ENCODE measurements at regions not wholly inside any gene's neighbourhood (a gene's known extent, or its start where the extent isn't known, plus 50 kb on each side); places are given as distances from the start of the nearest gene placed in this dataset.
"Not testable (repeated sequence)": the region's sequence is repeated elsewhere in the genome, so short reads cannot be mapped to it uniquely, and the experiment has no call there.

DNA sequence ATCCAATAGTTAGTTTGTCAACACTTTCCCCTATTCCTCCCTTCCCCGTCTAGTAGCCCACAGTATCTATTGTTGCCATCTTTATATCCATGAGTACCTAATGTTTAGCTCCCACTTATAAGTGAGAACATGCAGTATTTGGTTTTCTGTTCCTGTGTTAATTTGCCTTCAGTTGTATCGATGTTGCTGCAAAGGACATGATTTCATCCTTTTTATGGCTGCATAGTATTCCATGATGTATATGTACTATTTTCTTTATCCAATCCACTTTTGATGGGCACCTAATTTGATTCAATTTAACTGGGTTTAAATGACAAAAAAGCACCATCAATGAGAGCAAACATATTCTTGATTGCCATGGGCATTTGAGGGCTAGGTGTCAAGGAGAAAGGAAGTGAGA is 321.5 kb upstream of the TBX18 start:
- DNase-seq (ENCODE audit: low read depth in 3 of 3): no peak

DNA sequence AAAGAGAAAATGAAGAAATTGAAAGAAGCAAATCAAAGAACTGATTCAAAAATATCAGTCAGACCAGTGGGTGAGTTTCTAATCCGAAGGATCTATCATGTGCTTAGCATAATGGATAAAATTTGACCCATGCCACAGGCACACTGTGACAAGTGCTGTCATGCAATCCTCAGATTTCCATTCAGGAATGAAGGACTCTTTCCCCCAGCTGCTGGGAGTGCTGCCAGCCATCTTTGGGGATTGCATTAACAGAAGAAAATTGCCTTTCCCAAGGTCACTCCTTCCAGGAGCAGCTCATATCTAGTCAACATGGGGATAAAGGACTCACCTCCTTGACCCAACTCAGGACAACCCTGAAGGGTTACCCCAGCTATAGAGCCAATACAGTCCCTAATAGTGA is 316.7 kb upstream of the TBX18 start:
- no peak for DNase-seq (ENCODE audit: low read depth in 3 of 3)

DNA sequence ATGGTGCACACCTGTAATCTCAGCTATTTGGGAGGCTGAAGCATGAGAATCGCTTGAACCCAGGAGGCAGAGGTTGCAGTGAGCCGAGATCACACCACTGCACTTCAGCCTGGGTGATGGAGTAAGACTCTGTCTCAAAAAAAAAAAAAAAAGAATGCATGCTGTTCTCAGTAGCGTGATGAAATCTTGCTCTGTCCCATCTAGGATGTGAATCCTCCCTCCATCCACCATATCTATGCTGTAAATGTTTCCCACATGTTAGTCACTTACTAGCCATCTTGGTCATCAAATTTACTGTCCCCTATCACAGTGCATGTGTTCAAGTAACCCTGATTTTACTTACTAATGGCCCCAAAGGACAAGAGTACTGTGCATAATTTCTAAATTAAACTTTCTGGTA is 315.4 kb upstream of the TBX18 start:
- no peak for DNase-seq (ENCODE audit: low read depth in 3 of 3)

DNA sequence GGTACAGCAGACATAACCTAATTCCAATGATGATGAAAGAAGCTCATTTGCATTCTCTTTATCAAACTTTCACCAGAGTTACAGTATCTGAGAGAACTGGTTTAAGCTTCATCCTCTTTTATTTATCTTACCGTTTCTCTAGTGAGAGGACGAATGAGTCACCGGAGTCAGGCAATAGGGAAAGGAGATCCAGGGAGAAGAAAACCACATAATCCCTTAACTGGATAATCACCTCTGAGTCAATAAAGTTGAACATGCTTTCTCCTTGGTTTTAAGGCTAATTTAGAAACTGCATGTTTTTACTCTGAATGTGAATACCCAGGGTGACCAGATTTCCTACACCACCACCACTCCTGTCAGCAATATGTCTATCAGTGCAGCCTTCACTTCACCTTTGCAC is 313.7 kb upstream of the TBX18 start:
- no peak for DNase-seq (ENCODE audit: low read depth in 3 of 3)

DNA sequence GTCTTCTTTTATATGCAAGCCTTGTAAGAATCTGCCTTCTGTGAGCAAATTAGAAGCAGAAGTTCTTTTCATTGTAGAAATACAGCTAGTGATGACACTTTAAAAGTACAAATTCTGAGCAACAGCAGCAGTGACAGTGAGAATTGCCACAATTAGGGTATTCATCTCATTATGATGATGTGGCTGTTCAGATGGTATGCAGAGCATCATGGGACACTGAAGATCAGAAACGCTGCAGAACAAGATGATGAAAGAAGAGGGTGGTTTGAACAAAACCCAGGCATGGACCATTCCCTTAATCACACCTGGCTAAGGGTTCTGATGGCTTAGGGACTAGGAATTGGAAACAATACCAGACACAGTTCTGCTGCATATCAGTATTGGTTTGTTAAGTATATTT is 312.7 kb upstream of the TBX18 start:
- no peak for DNase-seq (ENCODE audit: low read depth in 3 of 3)

DNA sequence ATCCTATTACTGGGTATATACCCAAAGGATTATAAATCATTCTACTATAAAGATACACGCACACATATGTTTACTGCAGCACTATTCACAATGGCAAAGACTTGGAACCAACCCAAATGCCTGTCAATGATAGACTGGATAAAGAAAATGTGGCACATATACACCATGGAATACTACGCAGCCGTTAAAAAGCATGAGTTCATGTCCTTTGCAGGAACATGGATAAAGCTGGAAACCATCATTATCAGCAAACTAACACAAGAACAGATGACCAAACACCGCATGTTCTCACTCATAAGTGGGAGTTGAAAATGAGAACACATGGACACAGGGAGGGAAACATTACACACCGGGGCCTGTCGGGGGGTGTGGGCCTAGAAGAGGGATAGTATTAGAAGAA is 307.4 kb upstream of the TBX18 start:
- not testable (repeated sequence) for DNase-seq (ENCODE audit: low read depth in 3 of 3)

DNA sequence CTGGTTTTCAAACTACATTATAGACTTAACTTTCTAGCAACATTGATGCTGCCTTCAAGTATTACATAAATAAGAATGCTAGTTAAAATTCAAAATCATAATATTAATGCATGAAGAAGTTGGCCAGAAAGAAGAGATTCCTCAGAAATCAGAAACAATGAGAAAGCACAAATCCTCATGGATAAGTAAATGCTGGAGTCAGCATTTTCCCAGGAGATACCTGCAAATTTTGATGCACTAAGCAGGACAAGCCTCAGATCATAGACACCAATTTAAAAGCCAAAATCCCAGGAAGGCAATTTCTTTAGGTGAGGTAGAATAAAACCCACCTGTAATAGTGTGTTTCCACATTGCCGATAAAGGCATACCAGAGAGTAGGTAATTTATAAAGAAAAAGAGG is 305.2 kb upstream of the TBX18 start:
- no peak for DNase-seq (ENCODE audit: low read depth in 3 of 3)

DNA sequence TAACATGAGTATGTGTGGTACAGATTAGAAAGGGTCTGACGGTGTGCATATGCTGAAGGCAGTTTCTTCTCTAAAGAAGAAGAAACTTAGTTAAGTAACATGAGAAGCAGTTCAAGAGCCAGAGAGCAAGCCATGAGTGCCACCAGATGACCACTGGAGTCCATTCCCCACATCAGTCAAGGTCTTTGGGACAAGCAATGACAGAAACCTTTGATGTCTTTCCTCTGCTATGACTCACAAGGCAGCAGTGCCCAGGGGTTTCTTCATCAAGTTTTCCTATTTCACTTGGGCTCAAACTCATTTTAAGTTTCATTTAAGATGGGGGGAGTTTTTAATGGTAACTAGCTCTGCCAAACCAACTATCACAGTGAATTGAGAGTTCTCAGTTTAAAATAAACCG is 303.8 kb upstream of the TBX18 start:
- no peak for DNase-seq (ENCODE audit: low read depth in 3 of 3)

DNA sequence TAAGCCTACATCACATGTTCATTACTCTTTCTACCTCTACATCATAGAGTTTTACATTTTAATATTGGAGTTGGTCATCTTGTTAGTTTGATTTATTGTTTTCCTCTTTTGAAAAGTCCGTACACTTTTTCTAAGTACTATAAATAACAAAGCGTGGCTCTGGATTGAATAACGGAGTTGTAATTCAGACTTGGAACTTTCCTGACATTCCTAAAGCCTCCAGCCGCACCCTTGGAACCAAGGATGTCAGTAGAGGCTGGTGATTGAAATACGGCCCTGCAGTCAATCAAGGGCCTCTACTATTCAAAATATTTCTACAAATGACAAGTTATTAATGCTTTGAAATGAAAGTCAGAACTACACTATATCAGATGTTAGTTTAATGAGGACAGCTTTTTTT is 301.9 kb upstream of the TBX18 start:
- no peak for DNase-seq (ENCODE audit: low read depth in 3 of 3)

DNA sequence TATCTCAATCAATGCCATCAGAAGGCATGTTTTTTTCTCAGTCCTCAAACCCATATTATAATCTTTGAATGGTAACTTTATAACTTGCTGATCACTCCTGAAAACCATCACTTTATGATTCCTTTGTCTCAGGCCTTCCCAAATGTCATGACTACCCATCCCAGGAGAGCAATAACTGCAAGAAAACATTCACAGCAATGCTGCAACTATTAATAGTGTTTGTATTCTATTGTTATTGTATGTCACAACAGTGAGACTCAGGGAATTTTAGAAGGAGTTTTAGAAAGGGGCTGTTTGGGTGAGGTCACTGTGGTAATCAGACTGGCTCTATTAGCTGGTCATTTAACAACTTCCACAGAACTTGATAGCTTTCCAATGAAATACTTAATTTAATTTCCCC is 301.4 kb upstream of the TBX18 start:
- DNase-seq (ENCODE audit: low read depth in 3 of 3): no peak

DNA sequence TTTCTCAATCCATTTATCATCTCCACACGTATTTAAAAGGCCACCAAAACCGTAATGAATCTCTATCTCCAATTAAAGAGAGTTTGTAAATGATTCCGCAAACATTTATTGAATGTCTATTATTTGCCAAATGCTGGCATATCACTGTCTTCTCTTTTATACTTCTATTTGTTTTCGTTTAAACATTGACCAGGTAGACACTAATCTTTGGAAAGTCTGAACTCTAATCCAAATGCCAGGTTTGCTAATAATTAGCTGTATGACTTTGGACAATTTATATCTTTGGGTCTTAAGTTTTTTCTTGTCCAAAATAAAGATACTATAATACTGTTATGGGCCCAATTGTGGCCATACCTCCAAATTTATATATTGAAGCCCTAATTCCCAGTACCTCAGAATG is 299.2 kb upstream of the TBX18 start:
- DNase-seq (ENCODE audit: low read depth in 3 of 3): no peak

DNA sequence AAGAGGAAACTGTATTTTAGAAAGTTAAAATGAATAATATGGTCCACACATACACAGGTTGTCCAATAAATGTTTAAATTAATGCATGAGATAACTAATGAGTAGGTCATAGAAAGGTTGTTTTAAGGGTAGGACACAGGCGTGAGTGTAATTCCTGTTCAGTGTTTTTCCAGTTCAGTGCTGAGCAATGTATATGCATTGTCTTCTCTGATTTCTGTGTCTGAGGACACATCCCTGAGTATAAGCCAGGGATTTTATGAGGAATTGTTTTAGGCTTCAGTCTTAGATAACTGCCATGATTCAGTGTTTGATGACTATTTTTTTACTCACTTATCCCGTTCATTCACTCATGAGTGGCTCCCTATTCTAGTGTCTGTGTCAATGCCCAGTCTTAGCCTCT is 298.5 kb upstream of the TBX18 start:
- DNase-seq (ENCODE audit: low read depth in 3 of 3): no peak

DNA sequence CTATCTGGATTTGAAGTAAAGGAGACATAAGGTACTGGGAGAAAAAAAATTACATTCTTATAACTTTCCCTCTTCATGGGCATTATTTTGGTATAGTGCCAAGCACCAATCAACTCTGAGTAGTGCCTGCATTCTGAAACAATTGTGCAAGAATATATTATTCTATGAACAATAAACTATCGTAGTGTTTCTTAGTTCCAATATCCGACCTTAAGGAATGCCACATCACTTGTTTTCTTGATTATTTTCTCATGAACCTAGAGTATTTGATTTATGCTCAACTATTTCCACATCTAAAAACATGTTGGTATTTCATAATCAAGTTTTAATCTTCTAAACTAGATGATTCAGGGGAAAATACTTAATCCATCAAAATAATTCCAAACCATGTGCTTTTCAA is 294.4 kb upstream of the TBX18 start:
- no peak for DNase-seq (ENCODE audit: low read depth in 3 of 3)

DNA sequence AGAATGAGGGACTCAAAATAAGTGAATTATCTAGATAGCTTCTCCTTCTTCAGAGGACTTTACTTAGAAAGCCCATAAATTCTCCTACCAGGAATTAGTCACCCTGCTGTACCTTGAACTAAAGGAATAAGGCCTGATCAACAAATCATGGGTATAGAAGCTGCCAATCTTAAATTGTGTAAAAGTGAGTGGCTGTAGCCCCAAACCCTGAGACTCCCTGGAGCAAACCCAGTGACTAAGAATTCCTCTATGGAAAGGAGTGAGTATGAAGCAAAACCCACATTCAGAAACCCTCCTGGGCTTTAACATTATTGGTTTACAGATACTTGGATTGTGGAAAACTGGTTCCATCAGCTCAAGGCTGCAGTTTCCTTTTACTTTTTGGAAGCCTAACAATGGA is 285.8 kb upstream of the TBX18 start:
- no peak for DNase-seq (ENCODE audit: low read depth in 3 of 3)

DNA sequence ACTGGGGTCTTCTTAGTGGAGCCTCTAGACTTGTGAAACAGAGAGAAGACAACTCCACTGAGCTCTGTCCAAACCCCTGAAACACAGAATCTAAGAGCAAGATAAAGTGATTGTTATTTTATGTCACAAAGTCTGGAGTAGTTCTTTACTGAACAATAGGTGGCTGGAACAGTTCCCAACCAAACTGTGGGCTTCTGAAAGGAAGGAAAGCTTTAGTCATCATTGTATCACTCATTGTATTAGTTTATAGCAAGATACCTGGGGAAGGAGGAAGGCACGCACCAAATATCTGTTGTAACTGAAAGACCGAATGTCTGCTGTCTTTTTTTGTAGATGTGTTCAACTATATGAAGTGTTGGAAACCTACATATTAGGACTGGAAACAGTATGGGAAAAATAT is 284.9 kb upstream of the TBX18 start:
- DNase-seq (ENCODE audit: low read depth in 3 of 3): no peak

DNA sequence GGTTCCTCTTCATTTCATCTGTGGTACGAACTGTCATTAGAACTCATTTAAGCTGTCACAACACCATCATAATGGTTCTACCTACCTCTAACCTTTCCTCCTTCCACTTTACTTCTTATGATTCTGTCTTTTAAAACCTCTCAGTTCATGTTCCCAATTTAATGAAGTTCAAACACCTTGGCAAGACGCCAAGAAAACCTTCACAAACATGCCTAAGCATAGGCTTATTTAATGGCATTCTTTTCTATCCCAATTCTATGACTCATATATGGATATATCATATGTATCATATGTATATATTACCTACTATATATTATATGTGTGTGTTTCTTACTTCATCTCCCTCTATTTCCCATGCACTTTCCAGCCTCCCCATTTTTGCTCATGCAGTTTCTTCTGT is 283.4 kb upstream of the TBX18 start:
- DNase-seq (ENCODE audit: low read depth in 3 of 3): no peak

DNA sequence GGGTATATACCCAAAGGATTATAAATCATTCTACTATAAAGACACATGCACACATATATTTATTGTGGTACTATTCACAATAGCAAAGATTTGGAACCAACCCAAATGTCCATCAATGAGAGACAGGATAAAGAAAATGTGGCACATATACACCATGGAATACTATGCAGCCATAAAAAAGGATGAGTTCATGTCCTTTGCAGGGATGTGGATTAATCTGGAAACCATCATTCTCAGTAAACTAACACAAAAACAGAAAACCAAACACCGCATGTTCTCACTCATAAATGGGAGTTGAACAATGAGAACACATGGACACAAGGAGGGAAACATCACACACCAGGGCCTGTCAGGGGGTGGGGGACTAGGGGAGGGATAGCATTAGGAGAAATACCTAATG is 281.4 kb upstream of the TBX18 start:
- DNase-seq (ENCODE audit: low read depth in 3 of 3): not testable (repeated sequence)

DNA sequence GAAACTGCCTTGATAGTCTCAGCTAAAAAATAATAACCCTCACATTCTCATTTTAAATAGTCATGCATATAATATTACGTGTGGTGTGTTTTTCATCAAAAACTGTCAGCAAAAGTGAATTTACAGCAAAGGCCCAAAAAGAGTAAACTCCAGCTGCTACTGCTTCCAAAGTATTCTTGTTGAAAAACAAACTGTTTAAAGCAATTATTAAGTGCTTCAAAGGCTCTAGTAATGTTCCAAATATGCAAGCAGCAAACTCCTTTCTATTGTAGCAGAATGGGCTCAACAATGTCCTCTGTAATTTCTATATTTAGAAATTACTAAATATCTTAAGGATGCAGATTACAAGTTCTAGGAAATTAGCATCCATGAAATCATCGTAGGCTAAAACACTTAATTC is 280.0 kb upstream of the TBX18 start:
- DNase-seq (ENCODE audit: low read depth in 3 of 3): no peak

DNA sequence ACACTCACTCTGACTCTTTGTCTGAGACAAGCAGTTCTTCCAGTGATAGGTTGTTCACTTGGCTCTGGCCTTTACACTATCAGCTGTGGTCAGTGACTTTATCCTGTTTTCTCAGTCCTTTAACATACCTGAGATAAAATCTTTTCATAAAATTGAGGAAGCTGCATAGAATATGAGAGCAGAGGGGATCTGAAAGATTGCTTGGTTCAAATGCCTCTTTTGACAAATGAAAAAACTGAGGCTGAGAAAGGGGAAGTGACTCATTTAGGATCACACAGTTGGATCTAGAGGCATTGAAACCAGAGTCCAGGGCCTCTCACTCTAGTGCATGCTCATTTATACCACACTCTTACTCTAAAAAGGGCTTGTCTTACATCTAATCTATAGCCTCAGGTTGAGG is 277.0 kb upstream of the TBX18 start:
- DNase-seq (ENCODE audit: low read depth in 3 of 3): no peak

DNA sequence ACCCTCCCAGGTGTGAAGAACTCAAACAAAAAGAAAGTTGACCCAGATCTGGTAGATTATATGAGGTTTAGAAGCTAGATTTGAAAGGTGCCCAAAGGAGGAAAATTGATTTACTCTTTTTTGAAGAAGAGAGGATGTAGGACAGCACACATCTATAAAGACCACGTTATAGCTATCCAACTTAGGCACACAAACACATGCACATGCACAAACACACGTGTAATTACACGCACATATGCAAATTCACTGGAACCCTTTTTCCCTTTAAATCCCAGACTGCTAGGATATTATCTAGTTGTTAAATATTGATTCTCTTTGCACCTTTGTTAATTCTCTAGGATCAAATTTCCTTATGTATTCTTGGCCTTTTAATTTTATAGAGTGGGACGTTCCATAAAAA is 272.8 kb upstream of the TBX18 start:
- DNase-seq (ENCODE audit: low read depth in 3 of 3): no peak

DNA sequence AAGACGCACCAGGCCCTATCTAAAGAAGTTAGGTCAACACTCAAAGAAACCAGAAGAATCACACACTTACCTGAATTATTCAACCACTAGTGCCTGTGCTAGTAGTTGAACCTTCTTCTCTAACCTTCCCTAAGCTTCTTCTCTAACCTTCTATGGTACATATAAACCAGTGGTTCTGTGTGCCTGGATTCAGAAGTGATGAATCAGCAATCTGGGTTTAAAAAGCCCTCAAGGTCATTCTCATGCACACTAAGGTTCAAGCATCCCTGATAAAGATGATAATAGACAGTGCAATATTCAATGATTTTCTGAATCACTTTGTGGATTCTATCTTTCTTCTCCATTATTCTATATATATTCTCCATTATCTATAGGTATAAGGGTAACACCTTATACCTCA is 271.4 kb upstream of the TBX18 start:
- DNase-seq (ENCODE audit: low read depth in 3 of 3): no peak

DNA sequence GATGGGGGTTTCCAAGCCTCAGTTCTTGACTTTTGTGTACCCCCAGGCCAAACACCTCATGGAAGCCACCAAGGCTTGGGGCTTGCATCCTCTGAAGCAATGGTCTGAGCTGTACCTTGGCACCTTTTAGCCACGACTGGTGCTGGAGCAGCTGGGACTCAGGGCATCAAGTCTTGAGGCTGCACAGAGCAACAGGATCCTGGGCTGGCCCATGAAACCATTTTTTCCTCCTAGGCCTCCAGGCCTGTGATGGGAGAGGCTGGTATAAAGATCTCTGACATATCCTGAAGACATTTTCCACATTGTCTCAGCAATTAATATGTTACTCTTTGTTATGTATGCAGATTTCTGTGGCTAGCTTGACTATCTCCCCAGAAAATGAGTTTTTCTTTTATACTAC is 269.1 kb upstream of the TBX18 start:
- DNase-seq (ENCODE audit: low read depth in 3 of 3): no peak

DNA sequence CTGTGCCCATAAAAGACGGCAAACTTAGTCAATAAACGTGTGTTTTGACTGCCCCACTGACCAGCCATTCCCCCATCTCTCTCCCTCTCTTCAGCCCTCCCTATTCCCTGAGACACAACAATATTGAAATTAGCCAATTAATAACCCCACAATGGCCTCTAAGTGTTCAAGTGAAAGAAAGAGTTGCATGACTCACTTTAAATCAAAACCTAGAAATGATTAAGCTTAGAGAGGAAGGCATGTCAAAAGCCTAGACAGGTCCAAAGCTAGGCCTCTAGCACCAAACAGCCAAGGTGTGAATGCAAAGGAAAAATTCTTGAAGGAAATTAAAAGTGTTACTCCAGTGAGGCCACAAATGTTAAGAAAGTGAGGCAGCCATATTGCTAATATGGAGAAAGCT is 261.6 kb upstream of the TBX18 start:
- DNase-seq (ENCODE audit: low read depth in 3 of 3): no peak

DNA sequence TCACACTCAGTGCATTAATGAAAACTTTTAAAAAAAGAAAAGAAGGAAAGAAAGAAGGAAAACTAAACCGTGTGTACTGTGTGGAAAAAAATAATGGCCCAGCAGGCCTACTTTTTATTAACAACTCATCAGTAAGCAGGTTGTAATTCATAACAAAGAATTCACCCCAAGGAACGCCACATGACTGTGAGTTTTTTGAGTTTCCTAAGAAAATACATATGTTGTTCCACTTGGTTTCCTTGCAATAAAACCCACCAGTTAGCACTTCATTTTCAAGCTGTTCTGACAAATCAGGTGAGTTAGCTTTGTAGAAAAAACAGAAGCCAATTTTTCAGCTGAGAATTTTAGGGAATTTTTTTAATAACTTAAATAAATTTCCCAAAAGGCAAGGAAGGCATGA is 259.3 kb upstream of the TBX18 start:
- no peak for DNase-seq (ENCODE audit: low read depth in 3 of 3)

DNA sequence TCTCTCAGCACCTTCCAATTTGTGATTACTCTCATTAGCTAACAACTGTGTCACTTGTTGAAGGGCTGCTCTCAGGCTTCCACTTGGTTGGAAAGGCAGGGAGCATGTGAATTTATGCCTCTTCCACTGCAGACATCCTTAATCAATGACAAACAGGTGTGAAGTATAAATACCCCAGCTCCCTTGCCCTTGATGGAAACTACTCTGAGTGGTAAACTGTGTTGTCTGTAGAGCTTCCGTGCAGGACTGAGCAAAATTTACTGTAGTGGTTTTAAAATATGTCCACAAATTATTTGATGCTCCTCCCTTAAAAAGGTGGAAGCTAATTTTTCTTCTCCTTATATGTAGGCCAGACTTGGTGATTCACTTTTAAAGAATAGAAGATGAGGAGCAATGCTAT is 253.0 kb upstream of the TBX18 start:
- no peak for DNase-seq (ENCODE audit: low read depth in 3 of 3)
